Brain microvascular endothelial cell (primary cell): ENCODE measurements at regions not wholly inside any gene's neighbourhood (a gene's known extent, or its start where the extent isn't known, plus 50 kb on each side); places are given as distances from the start of the nearest gene placed in this dataset.

Source experiments
- DNase-seq: peaks from one replicate; pipeline ENCODE4 v3.0.0-alpha.2; 2020
- H3K27ac ChIP-seq: fragments of 250-450 bp; sonication (Bioruptor Pico); 2 replicates; pipeline ENCODE4 v1.5.1; 2020; ENCODE audit warnings: mild to moderate bottlenecking, moderate library complexity
- H3K27me3 ChIP-seq: fragments of 250-450 bp; sonication (Bioruptor Pico); replicated peaks from 2 replicates; pipeline ENCODE4 v1.5.1; 2020; ENCODE audit warnings: mild to moderate bottlenecking
- H3K36me3 ChIP-seq: fragments of 250-450 bp; sonication (Bioruptor Pico); replicated peaks from 2 replicates; pipeline ENCODE4 v1.5.1; 2020; ENCODE audit warnings: mild to moderate bottlenecking
- H3K4me3 ChIP-seq: 2 replicates; pipeline ENCODE4 v1.5.1; 2011; ENCODE audit warnings: low read depth, mild to moderate bottlenecking, control low read depth, low read length, moderate library complexity
- in situ Hi-C: cut with HindIII; loops from 2 replicates; pipeline ENCODE4 v1.10.0; 2017; ENCODE audit warnings: low sequenced_read_pairs, low pct_ligation_motif_present
- TF ChIP-seq, protein P1 (sequence below): IDR thresholded peaks from 2 replicates; pipeline ENCODE4 v1.5.1; 2011; ENCODE audit warnings: low read depth, mild to moderate bottlenecking, moderate library complexity, low read length, control low read depth, inconsistent platforms; ENCODE audit errors: missing control alignments

DNA sequence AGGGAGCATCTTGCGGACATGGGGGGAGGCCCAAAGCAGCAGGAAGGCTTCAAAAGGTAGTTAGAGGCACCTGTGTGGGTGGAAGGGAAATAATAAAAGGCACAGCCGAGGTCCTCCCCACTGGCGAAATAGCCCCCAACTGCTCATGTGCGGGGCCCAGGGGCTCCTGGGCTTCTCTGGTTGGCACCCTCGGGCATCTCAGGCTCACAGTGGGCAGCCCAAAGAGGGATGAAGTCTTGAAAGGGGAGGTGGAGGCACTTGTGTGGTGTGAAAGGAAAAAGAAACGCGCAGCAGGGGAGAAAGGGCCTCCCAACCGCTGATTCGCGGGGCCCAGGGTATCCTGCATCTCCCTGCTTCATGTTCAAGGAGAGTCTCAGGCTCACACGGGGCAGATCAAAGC is 579.4 kb downstream of the ALG10 start:
- TF ChIP-seq, protein P1, sequence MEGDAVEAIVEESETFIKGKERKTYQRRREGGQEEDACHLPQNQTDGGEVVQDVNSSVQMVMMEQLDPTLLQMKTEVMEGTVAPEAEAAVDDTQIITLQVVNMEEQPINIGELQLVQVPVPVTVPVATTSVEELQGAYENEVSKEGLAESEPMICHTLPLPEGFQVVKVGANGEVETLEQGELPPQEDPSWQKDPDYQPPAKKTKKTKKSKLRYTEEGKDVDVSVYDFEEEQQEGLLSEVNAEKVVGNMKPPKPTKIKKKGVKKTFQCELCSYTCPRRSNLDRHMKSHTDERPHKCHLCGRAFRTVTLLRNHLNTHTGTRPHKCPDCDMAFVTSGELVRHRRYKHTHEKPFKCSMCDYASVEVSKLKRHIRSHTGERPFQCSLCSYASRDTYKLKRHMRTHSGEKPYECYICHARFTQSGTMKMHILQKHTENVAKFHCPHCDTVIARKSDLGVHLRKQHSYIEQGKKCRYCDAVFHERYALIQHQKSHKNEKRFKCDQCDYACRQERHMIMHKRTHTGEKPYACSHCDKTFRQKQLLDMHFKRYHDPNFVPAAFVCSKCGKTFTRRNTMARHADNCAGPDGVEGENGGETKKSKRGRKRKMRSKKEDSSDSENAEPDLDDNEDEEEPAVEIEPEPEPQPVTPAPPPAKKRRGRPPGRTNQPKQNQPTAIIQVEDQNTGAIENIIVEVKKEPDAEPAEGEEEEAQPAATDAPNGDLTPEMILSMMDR = no peak
- no peak overlapping the region for H3K4me3 ChIP-seq
- in situ Hi-C loops = no loop called here
- H3K27me3 ChIP-seq = no peaks in the 10 kb centered on the region
- no peak overlapping the region for H3K27ac ChIP-seq
- H3K36me3 ChIP-seq = no peaks in the 10 kb centered on the region
- DNase-seq = no peak

DNA sequence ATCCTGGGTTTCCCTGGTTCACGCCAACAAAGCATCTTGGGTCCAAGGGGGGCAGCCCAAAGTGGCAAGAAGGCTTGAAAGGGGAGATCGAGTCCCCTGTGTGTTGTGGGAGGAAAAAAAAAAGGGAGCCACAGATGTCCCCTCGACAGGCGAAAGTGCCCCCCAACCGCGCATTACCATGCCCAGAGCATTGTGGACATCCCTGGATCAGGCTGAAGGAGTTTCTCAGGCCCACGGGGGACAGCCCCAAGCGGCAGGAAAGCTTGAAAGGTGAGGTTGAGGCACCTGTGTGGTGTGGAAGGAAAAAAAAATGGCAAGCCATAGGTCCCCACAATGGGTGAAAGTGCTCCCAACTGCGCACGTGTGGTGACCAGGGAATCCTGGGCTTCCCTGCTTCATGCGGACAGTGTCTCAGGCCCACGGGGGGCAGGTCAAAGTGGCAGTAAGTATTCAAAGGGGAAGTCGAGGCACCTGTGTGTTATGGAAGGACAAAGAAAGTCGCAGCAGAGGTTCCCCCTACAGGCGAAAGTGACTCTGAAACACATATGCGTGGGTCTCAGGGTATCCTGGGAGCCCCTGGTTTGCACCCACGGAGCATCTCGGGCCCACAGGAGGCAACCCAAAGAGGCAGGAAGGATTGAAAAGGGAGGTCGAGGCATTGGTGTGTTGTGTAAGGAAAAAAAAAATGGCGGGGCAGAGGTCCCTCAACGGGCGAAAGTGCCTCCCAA is 580.1 kb downstream of the ALG10 start:
- no peaks in the 10 kb centered on the region for H3K36me3 ChIP-seq
- in situ Hi-C loops = no loop called here
- TF ChIP-seq, protein P1 = no peak
- H3K4me3 ChIP-seq = no peak overlapping the region
- no peak for DNase-seq
- no peaks in the 10 kb centered on the region for H3K27me3 ChIP-seq
- no peak overlapping the region for H3K27ac ChIP-seq

DNA sequence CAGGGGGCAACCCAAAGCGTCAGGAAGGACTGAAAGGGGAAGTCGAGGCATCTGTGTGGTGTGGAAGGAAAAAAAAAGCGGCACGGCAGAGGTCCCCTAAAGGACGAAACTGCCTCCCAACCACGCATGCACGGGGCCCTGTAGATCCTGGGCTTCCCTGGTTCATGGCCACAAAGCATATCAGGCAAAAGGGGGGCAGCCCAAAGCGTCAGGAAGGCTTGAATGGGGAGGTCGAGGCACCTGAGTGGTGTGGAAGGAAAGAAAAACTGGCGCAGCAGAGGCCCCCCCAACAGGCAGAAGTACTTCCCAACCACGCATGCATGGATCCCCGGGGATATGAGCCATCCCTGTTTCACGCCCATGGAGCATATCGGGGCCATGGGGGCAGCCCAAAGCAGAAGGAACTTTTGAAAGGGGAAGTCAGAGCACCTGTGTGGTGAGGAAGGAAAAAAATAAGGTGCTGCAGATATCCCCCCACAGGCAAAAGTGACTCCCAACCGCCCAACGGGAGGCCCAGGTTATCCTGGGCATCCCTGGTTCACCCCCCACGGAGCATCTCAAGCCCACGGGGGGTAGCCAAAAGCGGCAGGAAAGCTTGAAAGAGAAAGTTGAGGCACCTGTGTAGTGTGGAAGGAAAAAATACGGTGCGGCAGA is 581.2 kb downstream of the ALG10 start:
- TF ChIP-seq, protein P1 = no peak
- no peak for DNase-seq
- Histone ChIP-seq H3K27me3 (no peaks in the 10 kb centered on the region), H3K36me3 (no peaks in the 10 kb centered on the region), H3K27ac (no peak overlapping the region), H3K4me3 (no peak overlapping the region)
- in situ Hi-C loops = no loop called here

DNA sequence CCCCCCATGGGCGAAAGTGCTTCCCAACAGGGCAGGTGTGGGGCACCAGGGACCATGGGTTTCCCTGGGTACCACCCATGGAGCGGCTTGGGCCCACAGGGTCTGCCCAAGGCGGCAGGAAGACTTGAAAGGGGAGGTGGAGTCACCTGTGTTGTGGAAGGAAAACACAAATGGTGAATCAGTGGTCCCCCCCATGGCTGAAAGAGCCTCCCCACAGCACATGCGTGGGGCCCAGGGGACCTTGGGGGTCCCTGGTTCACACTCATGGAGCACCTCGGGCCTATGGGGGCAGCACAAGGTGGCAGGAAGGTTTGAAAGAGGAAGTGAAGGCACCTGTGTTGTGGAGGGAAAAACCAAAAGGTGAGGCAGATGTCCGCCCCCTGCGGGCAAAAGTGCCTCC is 581.9 kb downstream of the ALG10 start:
- TF ChIP-seq, protein P1 = no peak

DNA sequence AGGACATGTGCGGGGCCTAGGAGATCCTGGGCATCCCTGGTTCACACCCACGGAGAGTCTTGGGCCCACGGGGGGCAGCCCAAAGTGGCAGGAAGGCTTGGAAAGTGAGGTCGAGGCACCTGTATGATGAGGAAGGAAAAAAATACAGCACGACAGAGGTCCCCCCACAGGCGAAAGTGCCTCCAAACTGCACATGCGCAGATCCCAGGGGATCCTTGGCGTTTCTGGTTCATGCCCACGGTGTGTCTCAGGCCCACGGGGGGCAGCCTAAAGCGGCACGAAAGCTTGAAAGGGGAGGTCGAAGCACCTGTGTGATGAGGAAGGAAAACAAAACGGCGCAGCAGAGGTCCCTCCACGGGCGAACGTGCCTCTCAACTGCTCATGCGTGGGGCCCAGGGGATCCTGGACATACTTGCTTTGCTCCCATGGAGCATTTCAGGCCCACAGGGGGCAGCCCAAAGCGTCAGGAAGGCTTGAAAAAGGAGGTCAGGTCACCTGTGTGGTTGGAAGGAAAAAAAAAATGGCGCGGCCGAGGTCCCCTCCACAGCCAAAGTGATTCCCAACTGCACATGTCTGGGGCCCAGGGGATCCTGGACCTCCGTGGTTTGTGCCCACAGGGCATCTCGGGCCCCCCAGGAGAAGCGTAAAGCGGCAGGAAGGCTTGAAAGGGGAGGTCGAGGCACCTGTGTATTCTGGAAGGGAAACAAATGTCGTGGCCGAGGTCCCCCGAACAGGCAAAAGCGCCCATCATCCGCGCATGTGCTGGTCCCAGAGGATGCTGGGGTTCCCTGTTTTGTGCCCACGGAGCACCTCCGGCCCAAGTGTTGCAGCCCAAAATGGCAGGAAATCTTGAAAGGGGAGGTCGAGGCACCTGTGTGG is 582.6 kb downstream of the ALG10 start:
- Histone ChIP-seq H3K27me3 (no peaks in the 10 kb centered on the region), H3K36me3 (no peaks in the 10 kb centered on the region), H3K4me3 (no peak overlapping the region), H3K27ac (no peak overlapping the region)
- no peak for DNase-seq
- in situ Hi-C loops = no loop called here
- TF ChIP-seq, protein P1 = no peak

More for the DNA sequence above, 581.9 kb downstream of the ALG10 start:
- in situ Hi-C loops = no loop called here
- Histone ChIP-seq H3K27ac (no peak overlapping the region), H3K4me3 (no peak overlapping the region), H3K36me3 (no peaks in the 10 kb centered on the region), H3K27me3 (no peaks in the 10 kb centered on the region)
- DNase-seq = no peak
